DMS53 treated with DMSO at 0.1 percent for 48 hours (cell line): ENCODE measurements at regions not wholly inside any gene's neighbourhood (a gene's known extent, or its start where the extent isn't known, plus 50 kb on each side); places are given as distances from the start of the nearest gene placed in this dataset.
A peak's percentile ranks its signal among the peaks of the same experiment; 100 is the strongest.

Source experiments
- DNase-seq: peaks from one replicate; lab custom pipeline; 2025; ENCODE audit not compliant: unreplicated experiment; lab: John Stamatoyannopoulos, UW

GRCh38 chrX:38987198-38987651 is 186.0 kb downstream of the MID1IP1 start:
- no peak for DNase-seq

DNA sequence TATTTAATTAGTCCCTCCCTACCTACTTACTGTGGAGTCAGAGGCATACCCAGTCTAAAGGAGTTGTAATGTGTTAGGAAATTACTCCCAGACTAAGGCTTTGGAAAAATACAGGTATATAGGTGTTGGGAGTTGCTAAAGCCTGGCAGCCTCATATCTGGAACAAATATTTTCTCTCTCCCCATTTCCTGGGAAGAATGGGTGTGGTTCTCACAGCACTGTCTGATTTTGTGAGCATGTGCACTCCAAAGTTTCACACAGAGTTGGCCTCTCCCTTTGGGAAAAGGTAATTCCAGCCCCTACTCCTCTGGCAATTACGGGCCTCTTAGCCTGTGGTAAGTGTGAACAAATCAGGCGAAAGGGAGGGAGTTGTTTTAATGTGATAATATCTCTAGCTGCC is 187.0 kb downstream of the MID1IP1 start:
- DNase-seq: no peak

DNA sequence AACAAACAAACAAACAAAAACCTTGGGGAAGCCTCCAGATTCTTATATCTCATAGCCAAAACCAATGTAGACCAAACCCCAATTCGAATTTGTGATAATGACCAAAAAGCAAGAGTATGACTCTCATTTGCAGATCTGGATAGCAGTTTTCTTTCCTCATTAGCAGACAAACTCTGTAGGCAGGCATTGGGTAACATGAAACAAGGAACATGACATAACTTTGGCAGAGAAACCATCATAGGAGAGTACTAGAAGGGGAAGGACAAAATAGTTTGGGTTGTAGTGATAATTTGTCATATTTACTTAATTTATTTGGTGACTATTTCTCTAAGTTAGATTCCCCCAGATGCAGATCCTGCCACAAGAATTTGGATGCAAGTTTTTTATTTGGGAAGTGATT is 187.8 kb downstream of the MID1IP1 start:
- DNase-seq: no peak

GRCh38 chrX:38991656-38992440 is 190.6 kb downstream of the MID1IP1 start:
- DNase-seq: no peak

- no peak for DNase-seq
Observed at GRCh38 chrX:38992441-38993096, 191.3 kb downstream of the MID1IP1 start.

- no peak for DNase-seq
Observed at GRCh38 chrX:38993500-38993899, 192.2 kb downstream of the MID1IP1 start.

DNA sequence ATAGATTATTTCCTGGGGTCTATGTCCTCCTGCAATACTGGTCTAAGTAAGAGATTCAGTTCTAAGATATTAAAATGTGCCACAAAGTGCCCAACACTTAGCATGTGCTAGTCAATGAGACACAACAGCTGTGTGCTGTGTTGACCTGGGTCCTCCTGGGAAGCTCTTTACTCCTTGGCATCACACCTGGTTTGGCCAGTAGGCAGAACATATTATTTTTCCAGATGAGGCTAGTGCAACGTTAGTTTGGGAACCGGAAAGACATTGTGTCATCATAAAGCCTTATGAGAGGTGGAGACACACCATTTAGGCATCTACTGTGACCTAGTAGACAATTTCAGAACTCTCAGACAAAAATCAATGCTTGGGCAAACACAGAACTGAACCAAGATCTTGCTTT is 197.8 kb downstream of the MID1IP1 start:
- no peak for DNase-seq

- no peak for DNase-seq
Observed at GRCh38 chrX:38999967-39000745, 198.9 kb downstream of the MID1IP1 start.

GRCh38 chrX:39000802-39001201 is 199.5 kb downstream of the MID1IP1 start:
- peak; percentile 27 for DNase-seq

- DNase-seq: no peak
Observed at GRCh38 chrX:39002466-39002865, 201.2 kb downstream of the MID1IP1 start.

DNA sequence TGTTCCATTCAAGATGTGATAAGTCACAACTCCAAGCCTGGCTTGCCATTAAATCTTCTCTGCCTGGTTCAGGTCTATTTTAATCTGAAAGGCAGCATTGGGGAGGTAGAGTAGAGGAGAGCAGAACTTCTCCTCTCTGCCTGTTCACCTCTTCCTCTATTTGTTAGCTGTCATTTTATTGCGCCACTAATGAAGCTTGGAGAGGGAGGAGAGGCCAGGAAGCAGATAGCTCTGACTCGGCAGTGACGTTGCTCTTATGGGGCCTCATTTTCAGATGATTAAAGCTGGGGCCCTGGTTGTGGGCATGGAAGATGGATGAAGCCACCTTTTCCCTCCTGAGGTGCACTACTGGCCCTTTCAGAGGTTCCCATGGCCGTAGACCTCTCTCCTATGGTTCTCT is 207.3 kb downstream of the MID1IP1 start:
- no peak for DNase-seq

- DNase-seq: no peak
Observed at GRCh38 chrX:39011454-39012221, 210.4 kb downstream of the MID1IP1 start.

DNA sequence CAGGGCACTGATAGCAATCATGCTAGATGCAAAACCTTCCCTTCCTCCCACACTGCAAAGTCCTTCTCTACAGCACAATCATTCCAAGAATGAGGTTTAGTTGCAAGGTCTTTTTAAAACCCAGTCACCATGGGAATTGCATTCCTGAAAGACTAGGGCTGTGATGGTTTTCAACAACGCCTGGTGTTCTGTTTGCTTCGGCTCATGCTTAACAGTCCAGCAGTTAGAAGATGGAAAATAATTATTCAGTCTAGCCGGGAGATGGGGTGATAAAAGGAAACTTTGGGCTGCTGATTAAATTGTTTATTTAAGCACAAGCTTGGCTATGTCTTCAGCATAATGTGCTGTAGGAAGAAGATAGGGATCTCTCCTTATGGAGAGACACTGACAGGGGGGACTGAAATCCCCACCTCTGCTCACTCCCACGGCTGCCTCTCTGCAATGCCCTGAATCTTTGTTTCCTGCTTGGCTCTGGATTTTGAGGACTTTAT is 211.4 kb downstream of the MID1IP1 start:
- no peak for DNase-seq

GRCh38 chrX:39016556-39016955 is 215.3 kb downstream of the MID1IP1 start:
- no peak for DNase-seq

- no peak for DNase-seq
Observed at GRCh38 chrX:39017077-39017476, 215.8 kb downstream of the MID1IP1 start.

GRCh38 chrX:39017716-39018115 is 216.5 kb downstream of the MID1IP1 start:
- no peak for DNase-seq

DNA sequence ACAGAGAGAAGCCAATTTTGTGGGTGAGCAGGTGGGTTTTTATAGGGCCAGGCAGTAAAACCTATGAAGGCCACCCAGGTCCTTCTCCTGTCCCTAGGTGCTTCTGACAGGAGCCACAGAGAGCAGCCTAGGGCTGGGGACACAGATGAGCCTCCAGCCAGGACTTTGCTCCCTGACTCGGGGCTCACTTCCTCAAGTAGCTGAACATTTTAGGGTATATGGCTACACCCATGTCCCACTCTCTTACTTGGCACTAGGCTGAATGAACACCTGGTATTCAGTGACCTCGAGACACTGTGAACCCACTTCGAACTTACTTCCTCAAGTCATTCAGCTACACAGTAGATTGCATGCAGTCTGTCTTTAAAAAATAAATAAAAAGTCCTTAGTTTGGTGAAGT is 217.3 kb downstream of the MID1IP1 start:
- no peak for DNase-seq

DNA sequence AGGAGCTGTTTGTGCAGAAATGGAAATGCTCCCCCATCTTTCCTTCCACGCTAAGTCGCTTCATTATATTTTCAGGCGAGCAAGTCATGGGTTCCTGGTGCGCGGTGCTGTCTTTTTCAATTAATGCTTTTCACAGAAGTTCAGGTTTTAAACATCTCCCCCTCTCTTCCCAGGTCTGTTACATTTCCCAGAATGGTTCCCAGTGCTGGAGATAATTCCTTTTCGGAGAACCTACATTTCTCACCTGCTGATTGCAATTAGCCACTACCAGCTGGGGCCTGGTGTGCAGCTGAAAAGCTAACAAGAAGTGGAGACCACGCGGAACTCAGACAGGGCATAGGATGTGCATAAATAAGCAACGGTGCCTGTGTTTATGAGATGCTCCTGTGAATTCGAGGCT is 217.8 kb downstream of the MID1IP1 start:
- no peak for DNase-seq

DNA sequence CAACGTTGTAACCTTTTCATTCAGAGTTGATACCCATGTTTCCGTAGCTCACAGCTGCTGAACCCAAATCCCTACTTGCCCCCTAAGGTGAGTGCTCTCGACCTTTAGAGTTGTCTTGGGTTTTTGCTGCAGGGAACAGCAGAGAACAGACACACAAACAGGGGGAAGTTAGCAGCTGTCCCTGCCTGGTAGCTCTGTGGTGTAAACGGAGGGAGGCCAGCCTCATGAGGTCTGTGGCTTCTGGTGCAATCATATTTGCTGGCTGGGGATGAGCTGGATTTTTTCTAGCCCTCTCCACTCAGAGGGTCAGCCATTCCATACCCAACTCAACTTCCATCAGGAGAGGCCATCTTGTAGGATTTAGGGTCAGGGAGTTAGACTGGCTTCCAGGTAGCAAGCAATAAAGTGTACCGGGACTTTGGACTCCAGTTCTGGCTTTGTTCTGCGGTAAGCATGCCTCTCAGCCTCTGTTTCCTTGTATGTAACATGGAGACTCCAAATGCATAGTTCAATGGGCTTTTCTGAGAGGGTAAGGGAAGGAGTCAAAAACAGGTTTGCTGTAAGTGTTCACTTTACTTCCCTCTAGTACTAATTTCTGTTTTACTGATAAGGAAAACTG is 218.9 kb downstream of the MID1IP1 start:
- no peak for DNase-seq

GRCh38 chrX:39022106-39022505 is 220.8 kb downstream of the MID1IP1 start:
- no peak for DNase-seq
